GM21390 (cell line): ENCODE measurements at regions not wholly inside any gene's neighbourhood (a gene's known extent, or its start where the extent isn't known, plus 50 kb on each side); places are given as distances from the start of the nearest gene placed in this dataset.

Experiments used
- ATAC-seq: cut with Tn5 transposase; IDR thresholded peaks from one replicate; pipeline ENCODE4 v1.9.1; 2021; ENCODE audit not compliant: unreplicated experiment

GRCh38 chr11:25317216-25317615, 820.4 kb downstream of the LUZP2 start:
- no peak for ATAC-seq

GRCh38 chr11:25319127-25319526, 822.3 kb downstream of the LUZP2 start:
- no peak for ATAC-seq

GRCh38 chr11:25327656-25328055, 830.8 kb downstream of the LUZP2 start:
- no peak for ATAC-seq

GRCh38 chr11:25339281-25339680, 842.4 kb downstream of the LUZP2 start:
- ATAC-seq = no peak

- ATAC-seq = no peak
These were observed 852.7 kb downstream of the LUZP2 start for GRCh38 chr11:25349537-25349936.

- no peak for ATAC-seq
These were observed 854.3 kb downstream of the LUZP2 start for GRCh38 chr11:25350899-25351803.

- ATAC-seq = no peak
These were observed 860.3 kb downstream of the LUZP2 start for GRCh38 chr11:25357133-25357532.

GRCh38 chr11:25377466-25377865, 880.6 kb downstream of the LUZP2 start:
- ATAC-seq = no peak

- ATAC-seq = no peak
These were observed 900.0 kb downstream of the LUZP2 start for GRCh38 chr11:25396847-25397246.

GRCh38 chr11:25408146-25408545, 911.3 kb downstream of the LUZP2 start:
- ATAC-seq = no peak

GRCh38 chr11:25415793-25416192, 916.1 kb upstream of the ANO3 start:
- no peak for ATAC-seq

- no peak for ATAC-seq
These were observed 908.3 kb upstream of the ANO3 start for GRCh38 chr11:25423436-25424199.

- ATAC-seq = no peak
These were observed 899.6 kb upstream of the ANO3 start for GRCh38 chr11:25432376-25432775.

- ATAC-seq = no peak
These were observed 896.7 kb upstream of the ANO3 start for GRCh38 chr11:25435197-25435596.

GRCh38 chr11:25436326-25436725, 895.6 kb upstream of the ANO3 start:
- no peak for ATAC-seq

- ATAC-seq = no peak
These were observed 890.5 kb upstream of the ANO3 start for GRCh38 chr11:25441421-25441820.

GRCh38 chr11:25449091-25449490, 882.8 kb upstream of the ANO3 start:
- ATAC-seq = no peak

- ATAC-seq = no peak
These were observed 878.5 kb upstream of the ANO3 start for GRCh38 chr11:25453471-25453870.

- no peak for ATAC-seq
These were observed 875.7 kb upstream of the ANO3 start for GRCh38 chr11:25456211-25456610.

GRCh38 chr11:25483915-25484635, 847.9 kb upstream of the ANO3 start:
- ATAC-seq = no peak

- no peak for ATAC-seq
These were observed 846.6 kb upstream of the ANO3 start for GRCh38 chr11:25485315-25485714.
